ENCODE measurements at regions not wholly inside any gene's neighbourhood (a gene's known extent, or its start where the extent isn't known, plus 50 kb on each side); places are given as distances from the start of the nearest gene placed in this dataset.

GRCh38 chr10:29922892-29923291, 136.5 kb downstream of the JCAD start:
- TF ChIP-seq EZH2 (IDR thresholded peaks at IDR 0.05; ENCODE audit: low read length, missing control alignments), result no peak
- TF ChIP-seq CTCF (conservative IDR thresholded peaks at IDR 0.05 in 1 of 2, IDR thresholded peaks at IDR 0.05 in 1 of 2; ENCODE audit: low read depth in 1 of 2, low read length in 2 of 2), result no peak
- Histone ChIP-seq H3K79me2 (ENCODE audit: control insufficient read depth, insufficient read depth, low read length) (no peaks in the 10 kb centered on the region), H3K4me3 (replicated peaks in 1 of 4; ENCODE audit: control extremely low read depth in 1 of 4, insufficient read depth in 1 of 4, low read depth in 3 of 4, low read length in 4 of 4) (no peak overlapping the region), H3K27ac (ENCODE audit: insufficient read depth, low read length) (no peak overlapping the region), H3K4me1 (ENCODE audit: control insufficient read depth, extremely low read depth, insufficient read depth, low read length) (no peaks in the 10 kb centered on the region), H3K36me3 (ENCODE audit: control insufficient read depth, insufficient read depth, low read length) (no peaks in the 10 kb centered on the region), H3K9me3 (ENCODE audit: control insufficient read depth, insufficient read depth, low read depth, low read length) (no peaks in the 10 kb centered on the region), H3K9ac (ENCODE audit: insufficient read depth, low read length) (no peak overlapping the region), H4K20me1 (ENCODE audit: control insufficient read depth, extremely low read depth, insufficient read depth, low read length) (no peaks in the 10 kb centered on the region), H2AFZ (ENCODE audit: low read length) (no peak overlapping the region), H3K4me2 (ENCODE audit: extremely low read depth, insufficient read depth, low read length) (no peak overlapping the region), H3K27me3 (ENCODE audit: control insufficient read depth, insufficient read depth, low read length) (peaks cover 5% of the 10 kb centered on the region)
- DNase-seq (ENCODE audit: low read depth in 2 of 2), result peak in 1 of 2 donors; percentile 70

- H4K20me1 ChIP-seq (ENCODE audit: control insufficient read depth, extremely low read depth, insufficient read depth, low read length), result no peaks in the 10 kb centered on the region
- no peaks in the 10 kb centered on the region for H3K9me3 ChIP-seq (ENCODE audit: control insufficient read depth, insufficient read depth, low read depth, low read length)
- H3K27ac ChIP-seq (ENCODE audit: insufficient read depth, low read length), result no peak overlapping the region
- no peaks in the 10 kb centered on the region for H3K79me2 ChIP-seq (ENCODE audit: control insufficient read depth, insufficient read depth, low read length)
- H2AFZ ChIP-seq (ENCODE audit: low read length), result no peak overlapping the region
- no peak overlapping the region for H3K4me2 ChIP-seq (ENCODE audit: extremely low read depth, insufficient read depth, low read length)
- no peak overlapping the region for H3K9ac ChIP-seq (ENCODE audit: insufficient read depth, low read length)
- TF ChIP-seq CTCF (conservative IDR thresholded peaks at IDR 0.05 in 1 of 2, IDR thresholded peaks at IDR 0.05 in 1 of 2; ENCODE audit: low read depth in 1 of 2, low read length in 2 of 2), result no peak
- no peak for TF ChIP-seq EZH2 (IDR thresholded peaks at IDR 0.05; ENCODE audit: low read length, missing control alignments)
- no peaks in the 10 kb centered on the region for H3K36me3 ChIP-seq (ENCODE audit: control insufficient read depth, insufficient read depth, low read length)
- no peak for DNase-seq (ENCODE audit: low read depth in 2 of 2)
- no peak overlapping the region for H3K4me3 ChIP-seq (replicated peaks in 1 of 4; ENCODE audit: control extremely low read depth in 1 of 4, insufficient read depth in 1 of 4, low read depth in 3 of 4, low read length in 4 of 4)
- H3K4me1 ChIP-seq (ENCODE audit: control insufficient read depth, extremely low read depth, insufficient read depth, low read length), result no peaks in the 10 kb centered on the region
- H3K27me3 ChIP-seq (ENCODE audit: control insufficient read depth, insufficient read depth, low read length), result peaks cover 5% of the 10 kb centered on the region
Measured at GRCh38 chr10:29922226-29922625, 137.2 kb downstream of the JCAD start.

- peaks cover 5% of the 10 kb centered on the region for H3K27me3 ChIP-seq (ENCODE audit: control insufficient read depth, insufficient read depth, low read length)
- no peak overlapping the region for H3K27ac ChIP-seq (ENCODE audit: insufficient read depth, low read length)
- TF ChIP-seq EZH2 (IDR thresholded peaks at IDR 0.05; ENCODE audit: low read length, missing control alignments), result no peak
- no peak for TF ChIP-seq CTCF (conservative IDR thresholded peaks at IDR 0.05 in 1 of 2, IDR thresholded peaks at IDR 0.05 in 1 of 2; ENCODE audit: low read depth in 1 of 2, low read length in 2 of 2)
- no peak overlapping the region for H2AFZ ChIP-seq (ENCODE audit: low read length)
- no peaks in the 10 kb centered on the region for H3K4me1 ChIP-seq (ENCODE audit: control insufficient read depth, extremely low read depth, insufficient read depth, low read length)
- DNase-seq (ENCODE audit: low read depth in 2 of 2), result no peak
- H4K20me1 ChIP-seq (ENCODE audit: control insufficient read depth, extremely low read depth, insufficient read depth, low read length), result no peaks in the 10 kb centered on the region
- H3K79me2 ChIP-seq (ENCODE audit: control insufficient read depth, insufficient read depth, low read length), result no peaks in the 10 kb centered on the region
- H3K4me3 ChIP-seq (replicated peaks in 1 of 4; ENCODE audit: control extremely low read depth in 1 of 4, insufficient read depth in 1 of 4, low read depth in 3 of 4, low read length in 4 of 4), result no peak overlapping the region
- no peak overlapping the region for H3K4me2 ChIP-seq (ENCODE audit: extremely low read depth, insufficient read depth, low read length)
- no peaks in the 10 kb centered on the region for H3K36me3 ChIP-seq (ENCODE audit: control insufficient read depth, insufficient read depth, low read length)
- H3K9me3 ChIP-seq (ENCODE audit: control insufficient read depth, insufficient read depth, low read depth, low read length), result no peaks in the 10 kb centered on the region
- no peak overlapping the region for H3K9ac ChIP-seq (ENCODE audit: insufficient read depth, low read length)
Measured at GRCh38 chr10:29921071-29921446, 138.3 kb downstream of the JCAD start.

Measured in fibroblast of lung (primary cell).